ENCODE measurements at regions not wholly inside any gene's neighbourhood (a gene's known extent, or its start where the extent isn't known, plus 50 kb on each side); places are given as distances from the start of the nearest gene placed in this dataset.
A peak's percentile ranks its signal among the peaks of the same experiment; 100 is the strongest.

- H3K4me2 ChIP-seq, result no peak overlapping the region
- no peaks in the 10 kb centered on the region for H3K79me2 ChIP-seq (ENCODE audit: insufficient read depth)
- peak overlapping the region in 1 of 2 experiments; percentile 6; a peak in 1 of 4 replicates for H3K4me3 ChIP-seq (ENCODE audit: low read depth in 2 of 2, low read length in 1 of 2)
- H3K4me1 ChIP-seq (ENCODE audit: control insufficient read depth in 1 of 2, insufficient read depth in 2 of 2, low read depth in 1 of 2, low read length in 1 of 2), result no peaks in the 10 kb centered on the region
- DNase-seq, result no peak
- no peak overlapping the region for H2AFZ ChIP-seq (ENCODE audit: low read depth)
- no peaks in the 10 kb centered on the region for H3F3A ChIP-seq (replicated peaks; ENCODE audit: insufficient read depth)
- H3K9me3 ChIP-seq, result no peaks in the 10 kb centered on the region
- CTCF ChIA-PET, result no interaction called here
- POLR2A ChIA-PET, result no interaction called here
- no peaks in the 10 kb centered on the region for H3K27me3 ChIP-seq (ENCODE audit: insufficient read depth)
- peaks cover 0 to 9% of the 10 kb centered on the region in 2 experiments for H3K36me3 ChIP-seq (replicated peaks in 1 of 2; ENCODE audit: control insufficient read depth in 1 of 2, insufficient read depth in 2 of 2, low read length in 1 of 2)
- H3K9me2 ChIP-seq, result no peaks in the 10 kb centered on the region
- H3K9ac ChIP-seq, result no peak overlapping the region
- TF ChIP-seq ZBTB33 (IDR thresholded peaks at IDR 0.05; ENCODE audit: borderline replicate concordance, low read depth), result no peak
- no peak for TF ChIP-seq ELF1 (IDR thresholded peaks at IDR 0.05)
- TF ChIP-seq MAX (IDR thresholded peaks at IDR 0.05; ENCODE audit: low read depth), result no peak
- TF ChIP-seq RXRA (IDR thresholded peaks at IDR 0.05; ENCODE audit: borderline replicate concordance, low read depth), result no peak
- TF ChIP-seq GABPA (IDR thresholded peaks at IDR 0.05; ENCODE audit: low read depth), result no peak
- TF ChIP-seq REST (IDR thresholded peaks at IDR 0.05; ENCODE audit: low read depth, low read length), result no peak
- TF ChIP-seq FOSL2 (IDR thresholded peaks at IDR 0.05; ENCODE audit: borderline replicate concordance, low read depth), result no peak
- TF ChIP-seq MEF2A (IDR thresholded peaks at IDR 0.05; ENCODE audit: borderline replicate concordance, low read depth), result no peak
- no peak for TF ChIP-seq CTCF (IDR thresholded peaks at IDR 0.05)
- TF ChIP-seq MXI1 (IDR thresholded peaks at IDR 0.05; ENCODE audit: low read depth, low read length), result no peak
- no peak for TF ChIP-seq FOXJ3 (CRISPR knock-in tag; IDR thresholded peaks at IDR 0.05)
- TF ChIP-seq NRF1 (IDR thresholded peaks at IDR 0.05; ENCODE audit: low read depth, low read length), result no peak
- TF ChIP-seq USF1 (IDR thresholded peaks at IDR 0.05; ENCODE audit: borderline replicate concordance, low read depth), result no peak
- no peak for TF ChIP-seq PBX3 (IDR thresholded peaks at IDR 0.05)
- TF ChIP-seq EP300 (IDR thresholded peaks at IDR 0.05; ENCODE audit: borderline replicate concordance in 1 of 2, low read depth in 1 of 2, low read length in 1 of 2), result no peak
- TF ChIP-seq USF2 (IDR thresholded peaks at IDR 0.05; ENCODE audit: borderline replicate concordance, low read depth, low read length), result no peak
- no peak for TF ChIP-seq IRF3 (IDR thresholded peaks at IDR 0.05; ENCODE audit: low read depth, low read length)
- no peak for TF ChIP-seq TCF12 (IDR thresholded peaks at IDR 0.05)
- no peak overlapping the region for H3K27ac ChIP-seq (ENCODE audit: low read depth in 2 of 2, low read length in 1 of 2)
- H4K20me1 ChIP-seq (ENCODE audit: insufficient read depth), result no peaks in the 10 kb centered on the region
Observed at GRCh38 chr6:22173311-22173710, 123.5 kb downstream of the PRL start.
